ENCODE measurements at regions not wholly inside any gene's neighbourhood (a gene's known extent, or its start where the extent isn't known, plus 50 kb on each side); places are given as distances from the start of the nearest gene placed in this dataset.
"Not testable (repeated sequence)": the region's sequence is repeated elsewhere in the genome, so short reads cannot be mapped to it uniquely, and the experiment has no call there.

GRCh38 chr5:25991639-25992038 lies 1046.7 kb downstream of the CDH9 start:
- no peak for DNase-seq

- no peak for DNase-seq
Observed at GRCh38 chr5:25990771-25991170, 1047.6 kb downstream of the CDH9 start.

- no peak for DNase-seq
Observed at GRCh38 chr5:25979086-25979485, 1059.3 kb downstream of the CDH9 start.

GRCh38 chr5:25975885-25976284 lies 1062.5 kb downstream of the CDH9 start:
- DNase-seq: no peak

- DNase-seq: no peak
Observed at GRCh38 chr5:25974451-25974850, 1063.9 kb downstream of the CDH9 start.

- no peak for DNase-seq
Observed at GRCh38 chr5:25970906-25971489, 1067.4 kb downstream of the CDH9 start.

GRCh38 chr5:25969042-25969441 lies 1069.3 kb downstream of the CDH9 start:
- DNase-seq: not testable (repeated sequence)

GRCh38 chr5:25964009-25964372 lies 1074.4 kb downstream of the CDH9 start:
- no peak for DNase-seq

- DNase-seq: no peak
Observed at GRCh38 chr5:25963251-25964008, 1075.0 kb downstream of the CDH9 start.

GRCh38 chr5:25955337-25955736 lies 1083.0 kb downstream of the CDH9 start:
- DNase-seq: no peak

GRCh38 chr5:25950681-25951080 lies 1087.7 kb downstream of the CDH9 start:
- DNase-seq: no peak

GRCh38 chr5:25948278-25948677 lies 1090.1 kb downstream of the CDH9 start:
- DNase-seq: no peak

GRCh38 chr5:25944786-25945185 lies 1093.6 kb downstream of the CDH9 start:
- DNase-seq: no peak

- DNase-seq: no peak
Observed at GRCh38 chr5:25909163-25909562, 1129.2 kb downstream of the CDH9 start.

- DNase-seq: no peak
Observed at GRCh38 chr5:25905646-25906045, 1132.7 kb downstream of the CDH9 start.

GRCh38 chr5:25892211-25892610 lies 1146.2 kb downstream of the CDH9 start:
- DNase-seq: no peak

- no peak for DNase-seq
Observed at GRCh38 chr5:25891691-25892090, 1146.7 kb downstream of the CDH9 start.

GRCh38 chr5:25881318-25882036 lies 1156.9 kb downstream of the CDH9 start:
- DNase-seq: no peak

GRCh38 chr5:25863811-25864210 lies 1174.6 kb downstream of the CDH9 start:
- no peak for DNase-seq

- DNase-seq: no peak
Observed at GRCh38 chr5:25862276-25862675, 1176.1 kb downstream of the CDH9 start.

- no peak for DNase-seq
Observed at GRCh38 chr5:25858019-25858418, 1180.4 kb downstream of the CDH9 start.

GRCh38 chr5:25851301-25851700 lies 1187.1 kb downstream of the CDH9 start:
- DNase-seq: no peak

- DNase-seq: no peak
Observed at GRCh38 chr5:25850581-25850980, 1187.8 kb downstream of the CDH9 start.
